HG03064 (cell line): ENCODE measurements at regions not wholly inside any gene's neighbourhood (a gene's known extent, or its start where the extent isn't known, plus 50 kb on each side); places are given as distances from the start of the nearest gene placed in this dataset.
"Not testable (repeated sequence)": the region's sequence is repeated elsewhere in the genome, so short reads cannot be mapped to it uniquely, and the experiment has no call there.

Experiments used
- ATAC-seq: cut with Tn5 transposase; IDR thresholded peaks from one replicate; pipeline ENCODE4 v1.9.1; 2021; ENCODE audit warnings: low read depth; ENCODE audit not compliant: unreplicated experiment

DNA sequence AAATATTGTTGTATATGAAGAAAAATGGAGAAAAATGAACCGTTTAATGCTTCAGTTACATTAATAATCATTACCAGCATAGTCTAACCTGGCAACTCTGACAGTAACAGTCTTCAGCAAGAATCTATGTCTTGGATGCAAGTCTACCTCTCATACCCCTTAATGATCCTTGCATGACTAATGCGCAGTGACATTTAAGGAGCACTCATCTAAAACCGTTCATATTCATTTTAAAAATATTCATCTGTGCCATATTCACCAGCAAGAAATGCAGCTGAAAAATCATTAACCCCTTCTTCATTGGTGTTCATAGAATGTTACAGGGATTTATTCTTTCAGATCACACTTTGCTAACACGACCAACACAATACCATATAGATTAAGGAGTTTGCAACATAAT lies 227.2 kb upstream of the ASCC3 start:
- ATAC-seq: no peak

DNA sequence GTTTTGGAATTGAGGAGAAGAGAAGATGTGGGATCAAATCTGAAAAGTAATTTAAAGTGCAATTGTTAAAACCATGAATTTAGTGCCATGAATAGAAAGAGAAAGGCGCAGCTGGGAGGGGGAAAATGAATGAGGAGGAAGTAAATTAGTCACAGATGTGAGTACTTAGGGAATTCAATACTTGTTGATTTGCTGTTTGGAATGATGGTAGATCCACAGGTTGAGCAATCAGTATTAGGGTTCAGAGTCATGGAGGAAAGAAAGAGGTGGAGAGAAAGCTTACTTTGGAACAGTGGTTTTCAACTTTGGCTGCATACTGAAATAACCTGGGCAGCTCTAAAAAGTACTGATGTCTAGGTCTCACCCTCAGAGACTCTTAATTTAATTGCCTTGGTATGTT lies 229.7 kb upstream of the ASCC3 start:
- ATAC-seq: no peak

DNA sequence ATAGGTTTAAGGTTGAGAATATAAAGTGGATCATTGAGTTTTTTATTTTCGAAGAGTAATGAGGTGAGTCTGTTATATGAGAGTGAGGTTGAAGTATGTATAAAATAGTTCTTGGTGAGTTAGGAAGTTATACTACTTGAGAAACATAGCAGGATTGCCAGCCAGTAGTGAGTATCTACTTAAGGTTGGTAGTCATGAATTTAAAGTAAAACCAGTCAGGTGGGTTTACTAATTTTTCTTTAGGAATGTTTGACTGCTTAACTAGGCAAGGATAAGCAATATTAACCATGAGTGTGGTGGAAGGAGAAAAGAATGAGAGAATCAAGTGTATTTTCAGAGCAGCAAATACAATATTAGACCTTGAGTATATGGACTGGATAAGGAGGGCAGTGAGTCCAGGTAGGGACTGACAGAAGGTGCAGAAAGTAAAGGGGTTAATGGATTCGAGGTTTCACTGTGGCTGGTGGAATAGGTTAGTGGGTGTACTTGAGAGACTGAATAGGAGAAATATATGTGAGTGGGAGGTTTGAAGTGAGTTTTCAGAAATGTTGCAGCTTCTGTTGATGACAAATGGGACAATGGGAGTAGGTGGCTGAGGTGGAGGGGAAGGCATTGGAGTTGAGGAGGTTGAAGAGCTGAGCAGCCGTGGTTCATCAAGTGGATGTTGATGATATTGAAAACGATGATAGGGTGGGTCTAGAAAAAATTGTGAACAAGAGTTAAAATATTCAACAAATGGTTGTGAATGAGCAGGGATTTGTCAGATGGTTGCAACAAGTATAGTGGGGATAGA lies 232.5 kb upstream of the ASCC3 start:
- no peak for ATAC-seq

GRCh38 chr6:101114703-101115102 lies 233.6 kb upstream of the ASCC3 start:
- ATAC-seq: no peak

GRCh38 chr6:101116337-101116736 lies 235.2 kb upstream of the ASCC3 start:
- ATAC-seq: no peak

DNA sequence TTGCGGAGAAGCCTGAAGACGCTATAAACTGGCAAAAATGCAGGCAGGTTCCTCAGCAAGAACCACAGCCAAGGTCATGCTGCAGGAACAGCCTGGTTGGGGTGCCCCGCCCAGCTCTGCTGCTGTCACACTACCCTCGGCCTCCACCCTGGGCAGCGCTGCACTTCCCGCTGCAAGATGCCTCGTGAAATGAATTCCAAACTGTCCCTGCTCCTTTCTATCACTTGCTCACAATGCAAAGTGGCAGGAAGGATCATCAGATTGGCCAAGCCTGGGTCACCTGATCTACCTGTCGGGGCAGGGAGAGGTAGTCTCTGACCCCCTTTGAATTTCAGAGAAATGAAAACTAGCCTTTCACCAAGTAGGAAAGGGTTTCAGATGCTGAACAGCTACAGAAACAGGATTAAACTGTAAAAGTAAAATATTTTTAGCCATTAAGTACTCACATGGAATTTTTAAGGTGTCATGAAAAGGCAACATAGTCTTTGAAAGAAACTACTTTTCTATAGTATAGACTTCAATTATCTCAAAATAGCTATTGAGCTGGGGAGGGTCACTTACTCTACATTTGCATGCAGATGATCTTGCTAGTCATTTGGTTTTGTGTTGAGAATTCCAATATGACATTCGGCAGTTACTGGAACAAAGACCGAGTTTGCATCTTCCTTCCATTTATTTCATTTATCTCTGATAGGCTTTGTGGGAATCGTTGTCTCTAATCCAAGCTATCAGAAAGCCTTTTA lies 236.4 kb upstream of the ASCC3 start:
- ATAC-seq: no peak

GRCh38 chr6:101118136-101118396 lies 236.9 kb upstream of the ASCC3 start:
- ATAC-seq: no peak

DNA sequence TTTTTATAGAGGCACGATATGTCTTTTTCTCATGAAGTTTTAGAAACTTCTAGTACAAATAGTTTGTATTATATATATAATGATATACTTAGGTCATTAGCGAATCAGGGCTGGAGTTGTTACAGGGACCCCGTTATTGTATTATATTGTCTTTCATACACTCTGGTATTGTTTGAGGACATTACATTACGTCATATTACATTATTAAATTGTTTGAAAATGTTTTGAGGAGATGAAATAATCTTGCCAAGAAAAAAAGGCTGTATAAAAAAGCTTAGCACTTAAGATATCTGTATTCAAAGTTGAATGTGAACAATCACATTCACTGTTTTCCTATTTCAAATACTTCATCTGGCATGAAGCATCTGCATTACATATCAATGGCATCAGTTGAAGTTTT lies 239.6 kb upstream of the ASCC3 start:
- no peak for ATAC-seq

GRCh38 chr6:101125380-101125971 lies 244.3 kb upstream of the ASCC3 start:
- ATAC-seq: peak; percentile 61

- no peak for ATAC-seq
Measured at GRCh38 chr6:101126501-101126900, 245.4 kb upstream of the ASCC3 start.

GRCh38 chr6:101129851-101130250 lies 248.7 kb upstream of the ASCC3 start:
- no peak for ATAC-seq

- ATAC-seq: no peak
Measured at GRCh38 chr6:101146389-101146788, 247.1 kb upstream of the GRIK2 start.

DNA sequence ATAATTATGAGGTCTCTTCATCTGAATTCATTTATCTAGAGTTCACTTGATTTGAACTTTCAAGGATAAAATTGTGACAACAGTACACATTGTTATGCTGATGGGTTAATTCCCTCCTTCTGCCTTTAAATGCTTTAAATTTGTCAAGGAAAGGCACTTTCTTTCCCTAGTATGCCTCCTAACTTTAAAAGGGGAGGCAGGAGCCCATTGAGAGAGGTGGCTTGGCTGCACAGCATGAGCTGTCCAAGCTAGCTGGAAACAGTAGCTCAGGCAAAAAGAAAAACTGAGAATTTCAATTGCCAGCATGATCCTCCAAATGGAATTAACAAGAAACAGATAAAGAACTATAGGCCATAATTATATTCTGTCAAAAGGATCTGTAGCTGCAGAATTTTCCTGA lies 243.3 kb upstream of the GRIK2 start:
- no peak for ATAC-seq

- ATAC-seq: not testable (repeated sequence)
Measured at GRCh38 chr6:101157638-101158037, 235.9 kb upstream of the GRIK2 start.

GRCh38 chr6:101163611-101164010 lies 229.9 kb upstream of the GRIK2 start:
- no peak for ATAC-seq

- ATAC-seq: no peak
Measured at GRCh38 chr6:101167638-101168037, 225.9 kb upstream of the GRIK2 start.

DNA sequence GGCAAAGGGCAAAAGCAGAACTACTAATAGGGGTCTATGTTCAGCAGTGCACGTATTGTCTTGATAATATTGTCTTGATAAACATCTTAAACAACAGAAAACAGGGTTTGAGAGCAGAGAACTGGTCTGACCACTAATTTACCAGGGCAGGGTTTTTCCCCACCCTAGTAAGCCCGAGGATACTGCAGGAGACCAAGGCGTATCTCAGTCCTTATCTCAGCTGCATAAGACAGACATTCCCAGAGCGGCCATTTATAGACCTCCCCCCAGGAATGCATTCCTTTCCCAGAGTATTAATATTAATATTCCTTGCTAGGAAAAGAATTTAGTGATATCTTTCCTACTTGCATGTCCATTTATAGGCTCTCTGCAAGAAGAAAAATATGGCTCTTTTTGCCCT lies 222.5 kb upstream of the GRIK2 start:
- not testable (repeated sequence) for ATAC-seq

- no peak for ATAC-seq
Measured at GRCh38 chr6:101178748-101179147, 214.8 kb upstream of the GRIK2 start.

- ATAC-seq: no peak
Measured at GRCh38 chr6:101181006-101181405, 212.5 kb upstream of the GRIK2 start.

DNA sequence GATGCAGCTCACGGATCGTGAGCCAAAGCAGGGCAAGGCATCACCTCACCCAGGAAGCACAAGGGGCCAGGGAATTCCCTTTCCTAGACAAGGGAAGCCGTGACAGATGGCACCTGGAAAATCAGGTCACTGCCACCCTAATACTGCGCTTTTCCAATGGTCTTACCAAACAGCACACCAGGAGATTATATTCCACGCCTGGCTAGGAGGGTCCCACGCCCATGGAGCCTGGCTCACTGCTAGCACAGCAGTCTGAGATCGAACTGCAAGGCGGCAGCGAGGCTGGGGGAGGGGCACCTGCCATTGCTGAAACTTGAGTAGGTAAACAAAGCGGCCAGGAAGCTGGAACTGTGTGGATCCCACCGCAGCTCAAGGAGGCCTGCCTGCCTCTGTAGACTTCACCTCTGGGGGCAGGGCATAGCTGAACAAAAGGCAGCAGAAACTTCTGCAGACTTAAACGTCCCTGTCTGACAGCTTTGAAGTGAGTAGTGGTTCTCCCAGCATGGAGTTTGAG lies 205.2 kb upstream of the GRIK2 start:
- not testable (repeated sequence) for ATAC-seq

- no peak for ATAC-seq
Measured at GRCh38 chr6:101195588-101195987, 197.9 kb upstream of the GRIK2 start.

GRCh38 chr6:101199441-101199840 lies 194.1 kb upstream of the GRIK2 start:
- no peak for ATAC-seq
